WTC11 (cell line): ENCODE measurements at regions not wholly inside any gene's neighbourhood (a gene's known extent, or its start where the extent isn't known, plus 50 kb on each side); places are given as distances from the start of the nearest gene placed in this dataset.

Experiments used
- CBFB ChIP-seq: sonication (generic); formaldehyde crosslinking; IDR thresholded peaks from 2 replicates; pipeline ENCODE4 v1.8.1; 2022; ENCODE audit warnings: mild to moderate bottlenecking, low read depth, missing genetic modification reagents
- ELF4 ChIP-seq: sonication (generic); formaldehyde crosslinking; IDR thresholded peaks from 2 replicates; pipeline ENCODE4 v1.8.1; 2022; ENCODE audit warnings: low read depth, mild to moderate bottlenecking, moderate library complexity, missing genetic modification reagents
- ESRRA ChIP-seq: sonication (generic); formaldehyde crosslinking; IDR thresholded peaks from 2 replicates; pipeline ENCODE4 v1.8.1; 2022; ENCODE audit warnings: mild to moderate bottlenecking, missing genetic modification reagents, borderline replicate concordance
- FOXP1 ChIP-seq: sonication (generic); formaldehyde crosslinking; IDR thresholded peaks from 2 replicates; pipeline ENCODE4 v1.8.0; 2022; ENCODE audit warnings: missing genetic modification reagents, mild to moderate bottlenecking, moderate library complexity, borderline replicate concordance
- NR1H2 ChIP-seq: sonication (generic); formaldehyde crosslinking; IDR thresholded peaks from 2 replicates; pipeline ENCODE4 v1.9.0; 2021; ENCODE audit warnings: mild to moderate bottlenecking, moderate library complexity, missing genetic modification reagents
- NR2C2 ChIP-seq: sonication (generic); formaldehyde crosslinking; IDR thresholded peaks from 2 replicates; pipeline ENCODE4 v1.8.0; 2022; ENCODE audit warnings: mild to moderate bottlenecking, missing genetic modification reagents
- ZNF263 ChIP-seq: sonication (generic); formaldehyde crosslinking; IDR thresholded peaks from 2 replicates; pipeline ENCODE4 v1.8.1; 2022; ENCODE audit warnings: low read depth, mild to moderate bottlenecking, moderate library complexity, missing genetic modification reagents
- TF ChIP-seq, protein P1 (sequence below): sonication (generic); formaldehyde crosslinking; IDR thresholded peaks from 2 replicates; pipeline ENCODE4 v1.8.1; 2022; ENCODE audit warnings: low read depth, mild to moderate bottlenecking, moderate library complexity, missing genetic modification reagents, borderline replicate concordance
- TF ChIP-seq, protein P2 (sequence below): fragments of 200-600 bp; IDR thresholded peaks from 2 replicates; pipeline ENCODE4 v1.8.0; 2022; ENCODE audit warnings: antibody characterized with exemption
- TF ChIP-seq, protein P3 (sequence below): sonication (generic); formaldehyde crosslinking; IDR thresholded peaks from 2 replicates; pipeline ENCODE4 v1.8.0; 2022; ENCODE audit warnings: mild to moderate bottlenecking, missing genetic modification reagents
- TF ChIP-seq, protein P4 (sequence below): sonication (generic); formaldehyde crosslinking; IDR thresholded peaks from 2 replicates; pipeline ENCODE4 v1.8.1; 2023; ENCODE audit warnings: mild to moderate bottlenecking, missing genetic modification reagents, moderate library complexity
- TF ChIP-seq, protein P5 (sequence below): sonication (generic); formaldehyde crosslinking; conservative IDR thresholded peaks from 2 replicates; pipeline ENCODE4 v1.8.1; 2022; ENCODE audit warnings: mild to moderate bottlenecking, missing genetic modification reagents
- TF ChIP-seq, protein P6 (sequence below): sonication (generic); formaldehyde crosslinking; IDR thresholded peaks from 2 replicates; pipeline ENCODE4 v1.8.1; 2023; ENCODE audit warnings: mild to moderate bottlenecking, missing genetic modification reagents, borderline replicate concordance

DNA sequence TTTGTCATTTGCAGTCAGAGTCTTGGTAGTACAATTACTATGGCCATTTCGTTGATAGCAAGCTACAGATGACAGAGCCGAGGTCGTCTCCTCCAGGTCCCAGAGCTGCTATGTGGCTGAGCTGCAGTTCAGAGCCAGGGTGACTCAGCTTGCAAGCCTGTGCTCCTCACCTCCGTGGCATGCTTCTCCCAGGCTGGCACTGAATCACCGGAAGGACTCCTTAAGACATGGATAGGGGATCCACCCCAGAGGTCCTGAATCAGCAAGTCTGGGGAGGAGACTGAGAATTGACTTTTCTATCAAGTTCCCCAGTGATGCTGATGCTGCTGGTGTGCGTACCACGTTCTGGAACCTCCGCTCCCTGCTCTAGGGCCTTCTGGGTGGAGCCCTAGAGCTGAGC, 291.2 kb downstream of the CDH26 start:
- TF ChIP-seq, protein P1, sequence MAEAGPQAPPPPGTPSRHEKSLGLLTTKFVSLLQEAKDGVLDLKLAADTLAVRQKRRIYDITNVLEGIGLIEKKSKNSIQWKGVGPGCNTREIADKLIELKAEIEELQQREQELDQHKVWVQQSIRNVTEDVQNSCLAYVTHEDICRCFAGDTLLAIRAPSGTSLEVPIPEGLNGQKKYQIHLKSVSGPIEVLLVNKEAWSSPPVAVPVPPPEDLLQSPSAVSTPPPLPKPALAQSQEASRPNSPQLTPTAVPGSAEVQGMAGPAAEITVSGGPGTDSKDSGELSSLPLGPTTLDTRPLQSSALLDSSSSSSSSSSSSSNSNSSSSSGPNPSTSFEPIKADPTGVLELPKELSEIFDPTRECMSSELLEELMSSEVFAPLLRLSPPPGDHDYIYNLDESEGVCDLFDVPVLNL (CRISPR knock-in tag), result no peak
- TF ChIP-seq, protein P2, sequence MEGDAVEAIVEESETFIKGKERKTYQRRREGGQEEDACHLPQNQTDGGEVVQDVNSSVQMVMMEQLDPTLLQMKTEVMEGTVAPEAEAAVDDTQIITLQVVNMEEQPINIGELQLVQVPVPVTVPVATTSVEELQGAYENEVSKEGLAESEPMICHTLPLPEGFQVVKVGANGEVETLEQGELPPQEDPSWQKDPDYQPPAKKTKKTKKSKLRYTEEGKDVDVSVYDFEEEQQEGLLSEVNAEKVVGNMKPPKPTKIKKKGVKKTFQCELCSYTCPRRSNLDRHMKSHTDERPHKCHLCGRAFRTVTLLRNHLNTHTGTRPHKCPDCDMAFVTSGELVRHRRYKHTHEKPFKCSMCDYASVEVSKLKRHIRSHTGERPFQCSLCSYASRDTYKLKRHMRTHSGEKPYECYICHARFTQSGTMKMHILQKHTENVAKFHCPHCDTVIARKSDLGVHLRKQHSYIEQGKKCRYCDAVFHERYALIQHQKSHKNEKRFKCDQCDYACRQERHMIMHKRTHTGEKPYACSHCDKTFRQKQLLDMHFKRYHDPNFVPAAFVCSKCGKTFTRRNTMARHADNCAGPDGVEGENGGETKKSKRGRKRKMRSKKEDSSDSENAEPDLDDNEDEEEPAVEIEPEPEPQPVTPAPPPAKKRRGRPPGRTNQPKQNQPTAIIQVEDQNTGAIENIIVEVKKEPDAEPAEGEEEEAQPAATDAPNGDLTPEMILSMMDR, result no peak
- TF ChIP-seq NR1H2 (CRISPR knock-in tag) (no peak), FOXP1 (CRISPR knock-in tag) (no peak), NR2C2 (CRISPR knock-in tag) (no peak), CBFB (CRISPR knock-in tag) (no peak), ESRRA (CRISPR knock-in tag) (no peak), ZNF263 (no peak), ELF4 (CRISPR knock-in tag) (no peak)
- TF ChIP-seq, protein P3, sequence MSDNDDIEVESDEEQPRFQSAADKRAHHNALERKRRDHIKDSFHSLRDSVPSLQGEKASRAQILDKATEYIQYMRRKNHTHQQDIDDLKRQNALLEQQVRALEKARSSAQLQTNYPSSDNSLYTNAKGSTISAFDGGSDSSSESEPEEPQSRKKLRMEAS (CRISPR knock-in tag), result no peak
- TF ChIP-seq, protein P4, sequence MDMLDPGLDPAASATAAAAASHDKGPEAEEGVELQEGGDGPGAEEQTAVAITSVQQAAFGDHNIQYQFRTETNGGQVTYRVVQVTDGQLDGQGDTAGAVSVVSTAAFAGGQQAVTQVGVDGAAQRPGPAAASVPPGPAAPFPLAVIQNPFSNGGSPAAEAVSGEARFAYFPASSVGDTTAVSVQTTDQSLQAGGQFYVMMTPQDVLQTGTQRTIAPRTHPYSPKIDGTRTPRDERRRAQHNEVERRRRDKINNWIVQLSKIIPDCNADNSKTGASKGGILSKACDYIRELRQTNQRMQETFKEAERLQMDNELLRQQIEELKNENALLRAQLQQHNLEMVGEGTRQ (CRISPR knock-in tag), result no peak
- TF ChIP-seq, protein P5, sequence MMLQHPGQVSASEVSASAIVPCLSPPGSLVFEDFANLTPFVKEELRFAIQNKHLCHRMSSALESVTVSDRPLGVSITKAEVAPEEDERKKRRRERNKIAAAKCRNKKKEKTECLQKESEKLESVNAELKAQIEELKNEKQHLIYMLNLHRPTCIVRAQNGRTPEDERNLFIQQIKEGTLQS (CRISPR knock-in tag), result no peak
- TF ChIP-seq, protein P6, sequence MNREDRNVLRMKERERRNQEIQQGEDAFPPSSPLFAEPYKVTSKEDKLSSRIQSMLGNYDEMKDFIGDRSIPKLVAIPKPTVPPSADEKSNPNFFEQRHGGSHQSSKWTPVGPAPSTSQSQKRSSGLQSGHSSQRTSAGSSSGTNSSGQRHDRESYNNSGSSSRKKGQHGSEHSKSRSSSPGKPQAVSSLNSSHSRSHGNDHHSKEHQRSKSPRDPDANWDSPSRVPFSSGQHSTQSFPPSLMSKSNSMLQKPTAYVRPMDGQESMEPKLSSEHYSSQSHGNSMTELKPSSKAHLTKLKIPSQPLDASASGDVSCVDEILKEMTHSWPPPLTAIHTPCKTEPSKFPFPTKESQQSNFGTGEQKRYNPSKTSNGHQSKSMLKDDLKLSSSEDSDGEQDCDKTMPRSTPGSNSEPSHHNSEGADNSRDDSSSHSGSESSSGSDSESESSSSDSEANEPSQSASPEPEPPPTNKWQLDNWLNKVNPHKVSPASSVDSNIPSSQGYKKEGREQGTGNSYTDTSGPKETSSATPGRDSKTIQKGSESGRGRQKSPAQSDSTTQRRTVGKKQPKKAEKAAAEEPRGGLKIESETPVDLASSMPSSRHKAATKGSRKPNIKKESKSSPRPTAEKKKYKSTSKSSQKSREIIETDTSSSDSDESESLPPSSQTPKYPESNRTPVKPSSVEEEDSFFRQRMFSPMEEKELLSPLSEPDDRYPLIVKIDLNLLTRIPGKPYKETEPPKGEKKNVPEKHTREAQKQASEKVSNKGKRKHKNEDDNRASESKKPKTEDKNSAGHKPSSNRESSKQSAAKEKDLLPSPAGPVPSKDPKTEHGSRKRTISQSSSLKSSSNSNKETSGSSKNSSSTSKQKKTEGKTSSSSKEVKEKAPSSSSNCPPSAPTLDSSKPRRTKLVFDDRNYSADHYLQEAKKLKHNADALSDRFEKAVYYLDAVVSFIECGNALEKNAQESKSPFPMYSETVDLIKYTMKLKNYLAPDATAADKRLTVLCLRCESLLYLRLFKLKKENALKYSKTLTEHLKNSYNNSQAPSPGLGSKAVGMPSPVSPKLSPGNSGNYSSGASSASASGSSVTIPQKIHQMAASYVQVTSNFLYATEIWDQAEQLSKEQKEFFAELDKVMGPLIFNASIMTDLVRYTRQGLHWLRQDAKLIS (CRISPR knock-in tag), result no peak
